ENCODE measurements at regions not wholly inside any gene's neighbourhood (a gene's known extent, or its start where the extent isn't known, plus 50 kb on each side); places are given as distances from the start of the nearest gene placed in this dataset.

DNA sequence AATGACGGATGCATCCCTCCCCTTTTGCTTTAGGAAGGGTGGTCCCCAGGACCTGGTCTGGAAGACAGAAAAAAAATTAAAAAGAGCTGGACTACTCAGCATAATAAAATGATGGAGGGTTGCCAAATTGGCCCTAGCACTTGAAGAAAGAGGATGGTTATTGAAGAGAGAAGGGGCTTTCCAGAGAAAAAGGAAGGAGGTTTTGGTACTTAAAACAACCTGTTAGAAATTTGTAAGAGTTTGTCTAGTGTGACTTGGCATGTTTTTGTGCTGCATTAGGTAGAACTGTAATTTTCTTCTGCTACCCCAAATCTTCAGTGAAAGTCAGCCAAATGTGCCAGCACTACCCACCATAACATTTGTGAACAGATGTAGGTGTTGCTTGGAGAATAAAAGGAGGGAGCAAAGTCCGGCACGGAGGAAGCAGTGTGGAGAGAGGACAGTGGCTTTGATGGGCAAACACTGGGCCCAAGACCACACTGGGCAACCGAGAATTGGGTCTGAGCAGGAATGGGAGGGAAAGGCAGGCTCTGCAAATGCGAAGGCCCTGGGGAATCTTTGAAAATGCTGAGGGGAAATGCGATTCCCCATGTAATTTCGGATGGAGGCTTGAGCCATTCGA is 160.9 kb downstream of the QRSL1 start (continued):
- no peak for TF ChIP-seq ZNF384 (IDR thresholded peaks at IDR 0.05; ENCODE audit: borderline replicate concordance, low read depth, low read length)
- TF ChIP-seq IKZF1 (conservative IDR thresholded peaks at IDR 0.05) = no peak
- TF ChIP-seq SP1 (IDR thresholded peaks at IDR 0.05; ENCODE audit: low read depth, low read length) = no peak

DNA sequence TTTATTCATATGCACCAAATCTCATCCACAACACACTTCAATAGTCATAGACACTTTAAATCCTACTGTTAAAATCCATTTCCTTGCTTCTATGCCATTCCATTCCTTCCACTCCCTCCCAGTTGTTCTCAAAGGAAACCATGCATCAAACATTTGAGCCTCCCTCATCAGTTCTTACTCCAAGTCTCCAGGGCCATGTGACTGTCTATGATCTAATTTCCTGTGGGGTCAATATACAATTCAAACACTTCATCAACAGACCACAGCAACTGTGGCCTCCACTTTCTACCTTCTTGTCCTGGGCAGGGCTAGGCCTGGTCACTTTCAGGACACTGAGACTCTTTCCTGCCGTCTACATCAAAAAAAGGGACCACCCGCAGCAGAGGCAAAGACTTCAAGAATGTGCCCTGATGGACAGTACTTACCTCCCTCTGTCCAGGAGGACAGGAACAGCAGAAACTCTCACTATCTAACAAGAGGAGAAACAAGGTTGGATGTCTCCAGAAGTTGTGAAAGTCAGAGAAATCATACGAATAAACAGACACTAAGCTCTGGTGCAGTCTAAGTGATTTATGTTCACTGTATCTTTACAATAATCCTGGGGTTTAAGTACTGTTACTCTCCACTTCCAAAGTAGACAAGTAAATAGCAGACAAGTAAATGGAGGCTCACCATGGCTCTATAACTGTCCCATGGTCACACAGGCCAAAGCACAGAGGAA is 160.2 kb downstream of the QRSL1 start:
- TF ChIP-seq, protein P1, sequence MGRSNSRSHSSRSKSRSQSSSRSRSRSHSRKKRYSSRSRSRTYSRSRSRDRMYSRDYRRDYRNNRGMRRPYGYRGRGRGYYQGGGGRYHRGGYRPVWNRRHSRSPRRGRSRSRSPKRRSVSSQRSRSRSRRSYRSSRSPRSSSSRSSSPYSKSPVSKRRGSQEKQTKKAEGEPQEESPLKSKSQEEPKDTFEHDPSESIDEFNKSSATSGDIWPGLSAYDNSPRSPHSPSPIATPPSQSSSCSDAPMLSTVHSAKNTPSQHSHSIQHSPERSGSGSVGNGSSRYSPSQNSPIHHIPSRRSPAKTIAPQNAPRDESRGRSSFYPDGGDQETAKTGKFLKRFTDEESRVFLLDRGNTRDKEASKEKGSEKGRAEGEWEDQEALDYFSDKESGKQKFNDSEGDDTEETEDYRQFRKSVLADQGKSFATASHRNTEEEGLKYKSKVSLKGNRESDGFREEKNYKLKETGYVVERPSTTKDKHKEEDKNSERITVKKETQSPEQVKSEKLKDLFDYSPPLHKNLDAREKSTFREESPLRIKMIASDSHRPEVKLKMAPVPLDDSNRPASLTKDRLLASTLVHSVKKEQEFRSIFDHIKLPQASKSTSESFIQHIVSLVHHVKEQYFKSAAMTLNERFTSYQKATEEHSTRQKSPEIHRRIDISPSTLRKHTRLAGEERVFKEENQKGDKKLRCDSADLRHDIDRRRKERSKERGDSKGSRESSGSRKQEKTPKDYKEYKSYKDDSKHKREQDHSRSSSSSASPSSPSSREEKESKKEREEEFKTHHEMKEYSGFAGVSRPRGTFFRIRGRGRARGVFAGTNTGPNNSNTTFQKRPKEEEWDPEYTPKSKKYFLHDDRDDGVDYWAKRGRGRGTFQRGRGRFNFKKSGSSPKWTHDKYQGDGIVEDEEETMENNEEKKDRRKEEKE (IDR thresholded peaks at IDR 0.05) = no peak
- TF ChIP-seq CBFB (IDR thresholded peaks at IDR 0.05; ENCODE audit: low read depth) (no peak), BACH1 (IDR thresholded peaks at IDR 0.05; ENCODE audit: borderline replicate concordance) (no peak), RB1 (IDR thresholded peaks at IDR 0.05; ENCODE audit: borderline replicate concordance) (no peak), NBN (IDR thresholded peaks at IDR 0.05) (no peak), EP300 (IDR thresholded peaks at IDR 0.05; ENCODE audit: borderline replicate concordance in 1 of 2, control insufficient read depth in 1 of 2, low read depth in 2 of 2, low read length in 2 of 2) (no peak), ZNF384 (IDR thresholded peaks at IDR 0.05; ENCODE audit: borderline replicate concordance, low read depth, low read length) (no peak), SMAD5 (IDR thresholded peaks at IDR 0.05; ENCODE audit: low read depth) (no peak)
- TF ChIP-seq, protein P2, sequence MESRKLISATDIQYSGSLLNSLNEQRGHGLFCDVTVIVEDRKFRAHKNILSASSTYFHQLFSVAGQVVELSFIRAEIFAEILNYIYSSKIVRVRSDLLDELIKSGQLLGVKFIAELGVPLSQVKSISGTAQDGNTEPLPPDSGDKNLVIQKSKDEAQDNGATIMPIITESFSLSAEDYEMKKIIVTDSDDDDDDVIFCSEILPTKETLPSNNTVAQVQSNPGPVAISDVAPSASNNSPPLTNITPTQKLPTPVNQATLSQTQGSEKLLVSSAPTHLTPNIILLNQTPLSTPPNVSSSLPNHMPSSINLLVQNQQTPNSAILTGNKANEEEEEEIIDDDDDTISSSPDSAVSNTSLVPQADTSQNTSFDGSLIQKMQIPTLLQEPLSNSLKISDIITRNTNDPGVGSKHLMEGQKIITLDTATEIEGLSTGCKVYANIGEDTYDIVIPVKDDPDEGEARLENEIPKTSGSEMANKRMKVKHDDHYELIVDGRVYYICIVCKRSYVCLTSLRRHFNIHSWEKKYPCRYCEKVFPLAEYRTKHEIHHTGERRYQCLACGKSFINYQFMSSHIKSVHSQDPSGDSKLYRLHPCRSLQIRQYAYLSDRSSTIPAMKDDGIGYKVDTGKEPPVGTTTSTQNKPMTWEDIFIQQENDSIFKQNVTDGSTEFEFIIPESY (IDR thresholded peaks at IDR 0.05) = no peak
- no TSS peak for BruUV-seq (replicated peaks)

More for the DNA sequence above, 160.2 kb downstream of the QRSL1 start:
- ChIA-PET CTCF (no interaction called here), SMC1A (ENCODE audit: uncharacterized antibody, unreplicated experiment) (no interaction called here), POLR2A (no interaction called here), RAD21 (ENCODE audit: unreplicated experiment) (no interaction called here)
- Histone ChIP-seq H3K4me2 (ENCODE audit: control insufficient read depth, insufficient read depth) (no peak overlapping the region), H4K20me1 (ENCODE audit: control insufficient read depth, insufficient read depth) (no peaks in the 10 kb centered on the region), H3K4me1 (ENCODE audit: control insufficient read depth, insufficient read depth, low read length) (no peaks in the 10 kb centered on the region), H3K4me3 (no peak overlapping the region), H3K9ac (ENCODE audit: control insufficient read depth, insufficient read depth, low read length) (no peak overlapping the region), H3K9me3 (replicated peaks; ENCODE audit: control insufficient read depth, insufficient read depth, low read length) (no peaks in the 10 kb centered on the region), H2AFZ (ENCODE audit: control insufficient read depth, low read depth, low read length) (no peak overlapping the region), H3K27me3 (replicated peaks in 1 of 2; ENCODE audit: control insufficient read depth in 2 of 2, insufficient read depth in 2 of 2, low read length in 1 of 2) (no peaks in the 10 kb centered on the region), H3K79me2 (ENCODE audit: control insufficient read depth, insufficient read depth, low read length) (no peaks in the 10 kb centered on the region), H3K27ac (ENCODE audit: control insufficient read depth, insufficient read depth) (no peak overlapping the region), H3K36me3 (ENCODE audit: control insufficient read depth in 2 of 2, insufficient read depth in 2 of 2, low read length in 1 of 2) (no peaks in the 10 kb centered on the region)
- DNase-seq (ENCODE audit: low read depth, low spot score) (no peak), FAIRE-seq (no peak), ATAC-seq (no peak)
- in situ Hi-C loops (cut with MboI) (no loop called here), intact Hi-C loops (cut with micrococcal nuclease; ENCODE audit: unreplicated experiment) (no loop called here)
- 53% methylated on average over 3 of the region's 3 CpGs for WGBS (ENCODE audit: insufficient coverage, insufficient replicate concordance, low lambda C conversion rate, missing lambda C conversion rate)
